Endothelial cell (in vitro differentiated cells): ENCODE measurements at regions not wholly inside any gene's neighbourhood (a gene's known extent, or its start where the extent isn't known, plus 50 kb on each side); places are given as distances from the start of the nearest gene placed in this dataset.

Source experiments
- DNase-seq: peaks from one replicate; pipeline ENCODE4 v3.0.0; 2021; ENCODE audit warnings: low spot score
- H3K27ac Mint-ChIP-seq: one replicate; pipeline ENCODE4 v1.8.0; 2021; ENCODE audit warnings: mixed read lengths, inconsistent platforms; ENCODE audit not compliant: unreplicated experiment
- H3K27me3 Mint-ChIP-seq: one replicate; pipeline ENCODE4 v1.8.0; 2021; ENCODE audit warnings: mild to moderate bottlenecking, moderate library complexity, mixed read lengths, inconsistent platforms; ENCODE audit not compliant: unreplicated experiment
- H3K36me3 Mint-ChIP-seq: one replicate; pipeline ENCODE4 v1.8.0; 2021; ENCODE audit warnings: mild to moderate bottlenecking, low read depth, mixed read lengths, inconsistent platforms; ENCODE audit not compliant: unreplicated experiment
- H3K4me1 Mint-ChIP-seq: one replicate; pipeline ENCODE4 v1.8.0; 2021; ENCODE audit warnings: mild to moderate bottlenecking, mixed read lengths, inconsistent platforms; ENCODE audit not compliant: unreplicated experiment
- H3K4me3 Mint-ChIP-seq: one replicate; pipeline ENCODE4 v1.8.0; 2021; ENCODE audit warnings: mild to moderate bottlenecking, mixed read lengths, inconsistent platforms; ENCODE audit not compliant: unreplicated experiment
- H3K9me3 Mint-ChIP-seq: one replicate; pipeline ENCODE4 v1.8.0; 2021; ENCODE audit warnings: mixed read lengths, inconsistent platforms; ENCODE audit not compliant: unreplicated experiment
- TF ChIP-seq, protein P1 (sequence below): fragments of 200-600 bp; sonication (generic); IDR thresholded peaks from one replicate; pipeline ENCODE4 v1.5.0; 2021; ENCODE audit warnings: antibody characterized with exemption; ENCODE audit not compliant: unreplicated experiment

- no peak overlapping the region for H3K27ac Mint-ChIP-seq
- TF ChIP-seq, protein P1, sequence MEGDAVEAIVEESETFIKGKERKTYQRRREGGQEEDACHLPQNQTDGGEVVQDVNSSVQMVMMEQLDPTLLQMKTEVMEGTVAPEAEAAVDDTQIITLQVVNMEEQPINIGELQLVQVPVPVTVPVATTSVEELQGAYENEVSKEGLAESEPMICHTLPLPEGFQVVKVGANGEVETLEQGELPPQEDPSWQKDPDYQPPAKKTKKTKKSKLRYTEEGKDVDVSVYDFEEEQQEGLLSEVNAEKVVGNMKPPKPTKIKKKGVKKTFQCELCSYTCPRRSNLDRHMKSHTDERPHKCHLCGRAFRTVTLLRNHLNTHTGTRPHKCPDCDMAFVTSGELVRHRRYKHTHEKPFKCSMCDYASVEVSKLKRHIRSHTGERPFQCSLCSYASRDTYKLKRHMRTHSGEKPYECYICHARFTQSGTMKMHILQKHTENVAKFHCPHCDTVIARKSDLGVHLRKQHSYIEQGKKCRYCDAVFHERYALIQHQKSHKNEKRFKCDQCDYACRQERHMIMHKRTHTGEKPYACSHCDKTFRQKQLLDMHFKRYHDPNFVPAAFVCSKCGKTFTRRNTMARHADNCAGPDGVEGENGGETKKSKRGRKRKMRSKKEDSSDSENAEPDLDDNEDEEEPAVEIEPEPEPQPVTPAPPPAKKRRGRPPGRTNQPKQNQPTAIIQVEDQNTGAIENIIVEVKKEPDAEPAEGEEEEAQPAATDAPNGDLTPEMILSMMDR: no peak
- H3K27me3 Mint-ChIP-seq: peaks cover 1% of the 10 kb centered on the region
- no peak for DNase-seq
- no peaks in the 10 kb centered on the region for H3K4me1 Mint-ChIP-seq
- no peaks in the 10 kb centered on the region for H3K36me3 Mint-ChIP-seq
- no peaks in the 10 kb centered on the region for H3K9me3 Mint-ChIP-seq
- H3K4me3 Mint-ChIP-seq: no peak overlapping the region
Measured at GRCh38 chrX:137178392-137178791, 144.6 kb upstream of the GPR101 start.

GRCh38 chrX:137172317-137172948, 138.6 kb upstream of the GPR101 start:
- H3K4me1 Mint-ChIP-seq: peaks cover 4% of the 10 kb centered on the region
- H3K36me3 Mint-ChIP-seq: no peaks in the 10 kb centered on the region
- TF ChIP-seq, protein P1: no peak
- DNase-seq: no peak
- H3K27me3 Mint-ChIP-seq: peaks cover 1% of the 10 kb centered on the region
- H3K27ac Mint-ChIP-seq: no peak overlapping the region
- H3K9me3 Mint-ChIP-seq: no peaks in the 10 kb centered on the region
- no peak overlapping the region for H3K4me3 Mint-ChIP-seq

DNA sequence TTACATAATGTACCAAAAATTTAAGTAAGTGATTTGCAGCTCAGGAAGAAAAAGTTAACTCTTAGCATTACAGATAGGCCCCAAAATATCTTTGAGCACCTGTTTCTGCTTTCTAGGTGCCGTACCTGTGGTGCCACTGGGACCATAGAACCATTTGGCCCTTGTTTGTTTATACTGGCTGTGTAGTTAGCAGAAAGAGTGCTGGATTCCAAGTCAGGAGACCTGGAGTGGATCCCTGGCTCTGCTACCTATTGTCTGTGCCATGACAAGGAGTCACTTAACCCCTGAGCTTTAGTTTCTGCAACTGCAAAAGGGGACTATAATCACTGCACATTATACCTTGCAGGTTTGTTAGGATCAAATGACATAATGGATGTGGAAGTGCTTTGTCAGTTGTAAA, 137.8 kb upstream of the GPR101 start:
- DNase-seq: no peak
- no peaks in the 10 kb centered on the region for H3K27me3 Mint-ChIP-seq
- H3K4me3 Mint-ChIP-seq: no peak overlapping the region
- TF ChIP-seq, protein P1: no peak
- H3K36me3 Mint-ChIP-seq: no peaks in the 10 kb centered on the region
- H3K9me3 Mint-ChIP-seq: no peaks in the 10 kb centered on the region
- no peak overlapping the region for H3K27ac Mint-ChIP-seq
- peaks cover 4% of the 10 kb centered on the region for H3K4me1 Mint-ChIP-seq

GRCh38 chrX:137166591-137166990, 132.8 kb upstream of the GPR101 start:
- Mint-ChIP-seq H3K4me1 (peaks cover 4% of the 10 kb centered on the region), H3K4me3 (no peak overlapping the region), H3K27me3 (no peaks in the 10 kb centered on the region), H3K36me3 (no peaks in the 10 kb centered on the region), H3K27ac (no peak overlapping the region), H3K9me3 (no peaks in the 10 kb centered on the region)
- TF ChIP-seq, protein P1: peak; percentile 44
- peak; percentile 17 for DNase-seq

GRCh38 chrX:137164329-137164728, 130.5 kb upstream of the GPR101 start:
- H3K4me1 Mint-ChIP-seq: peaks cover 4% of the 10 kb centered on the region
- H3K9me3 Mint-ChIP-seq: no peaks in the 10 kb centered on the region
- H3K4me3 Mint-ChIP-seq: no peak overlapping the region
- TF ChIP-seq, protein P1: no peak
- H3K27ac Mint-ChIP-seq: no peak overlapping the region
- no peaks in the 10 kb centered on the region for H3K27me3 Mint-ChIP-seq
- H3K36me3 Mint-ChIP-seq: no peaks in the 10 kb centered on the region
- DNase-seq: no peak
